Cerebellar cortex (tissue), 1 donor: ENCODE measurements at regions not wholly inside any gene's neighbourhood (a gene's known extent, or its start where the extent isn't known, plus 50 kb on each side); places are given as distances from the start of the nearest gene placed in this dataset.
A peak's percentile ranks its signal among the peaks of the same experiment; 100 is the strongest.

ENCODE experiments used
- DNase-seq: peaks from one replicate; pipeline ENCODE4 v3.0.0-alpha.2; 2015; ENCODE audit warnings: low spot score

- DNase-seq, result no peak
These were observed 215.2 kb downstream of the MYLK4 start for GRCh38 chr6:2535506-2535905.

GRCh38 chr6:2534406-2535042 is 216.2 kb downstream of the MYLK4 start:
- DNase-seq, result no peak

GRCh38 chr6:2531426-2532215 is 219.1 kb downstream of the MYLK4 start:
- DNase-seq, result no peak

- DNase-seq, result no peak
These were observed 221.5 kb downstream of the MYLK4 start for GRCh38 chr6:2529211-2529719.

GRCh38 chr6:2528156-2528555 is 222.6 kb downstream of the MYLK4 start:
- no peak for DNase-seq

- DNase-seq, result no peak
These were observed 224.0 kb downstream of the MYLK4 start for GRCh38 chr6:2526766-2527165.

GRCh38 chr6:2524090-2524489 is 226.6 kb downstream of the MYLK4 start:
- DNase-seq, result no peak

- no peak for DNase-seq
These were observed 227.7 kb downstream of the MYLK4 start for GRCh38 chr6:2523061-2523460.

GRCh38 chr6:2522521-2522920 is 228.2 kb downstream of the MYLK4 start:
- DNase-seq, result no peak

GRCh38 chr6:2517855-2518473 is 232.8 kb downstream of the MYLK4 start:
- no peak for DNase-seq

- DNase-seq, result no peak
These were observed 233.3 kb downstream of the MYLK4 start for GRCh38 chr6:2517401-2517800.

GRCh38 chr6:2516059-2516458 is 234.7 kb downstream of the MYLK4 start:
- DNase-seq, result no peak

GRCh38 chr6:2514965-2515543 is 235.7 kb downstream of the MYLK4 start:
- no peak for DNase-seq

- DNase-seq, result no peak
These were observed 237.9 kb downstream of the MYLK4 start for GRCh38 chr6:2512802-2513201.

GRCh38 chr6:2510316-2510715 is 240.4 kb downstream of the MYLK4 start:
- DNase-seq, result no peak

GRCh38 chr6:2509711-2510110 is 241.0 kb downstream of the MYLK4 start:
- DNase-seq, result peak; percentile 20

GRCh38 chr6:2508071-2508470 is 242.7 kb downstream of the MYLK4 start:
- DNase-seq, result no peak

- no peak for DNase-seq
These were observed 243.1 kb downstream of the MYLK4 start for GRCh38 chr6:2507521-2508037.

GRCh38 chr6:2507016-2507415 is 243.7 kb downstream of the MYLK4 start:
- no peak for DNase-seq

GRCh38 chr6:2505624-2506023 is 245.1 kb downstream of the MYLK4 start:
- no peak for DNase-seq

- DNase-seq, result no peak
These were observed 246.1 kb downstream of the MYLK4 start for GRCh38 chr6:2504495-2505064.
